ENCODE measurements at regions not wholly inside any gene's neighbourhood (a gene's known extent, or its start where the extent isn't known, plus 50 kb on each side); places are given as distances from the start of the nearest gene placed in this dataset.

- DNase-seq, result peak; percentile 35
These were observed 344.7 kb downstream of the BUD13 start for GRCh38 chr11:116427903-116428637.

GRCh38 chr11:116427337-116427902 lies 345.4 kb downstream of the BUD13 start:
- DNase-seq, result no peak

GRCh38 chr11:116426761-116427160 lies 346.0 kb downstream of the BUD13 start:
- DNase-seq, result no peak

- no peak for DNase-seq
These were observed 348.0 kb downstream of the BUD13 start for GRCh38 chr11:116424615-116425261.

- no peak for DNase-seq
These were observed 349.7 kb downstream of the BUD13 start for GRCh38 chr11:116422956-116423600.

- DNase-seq, result no peak
These were observed 350.2 kb downstream of the BUD13 start for GRCh38 chr11:116422556-116422955.

- no peak for DNase-seq
These were observed 351.1 kb downstream of the BUD13 start for GRCh38 chr11:116421529-116422185.

GRCh38 chr11:116420770-116421528 lies 351.8 kb downstream of the BUD13 start:
- no peak for DNase-seq

DNA sequence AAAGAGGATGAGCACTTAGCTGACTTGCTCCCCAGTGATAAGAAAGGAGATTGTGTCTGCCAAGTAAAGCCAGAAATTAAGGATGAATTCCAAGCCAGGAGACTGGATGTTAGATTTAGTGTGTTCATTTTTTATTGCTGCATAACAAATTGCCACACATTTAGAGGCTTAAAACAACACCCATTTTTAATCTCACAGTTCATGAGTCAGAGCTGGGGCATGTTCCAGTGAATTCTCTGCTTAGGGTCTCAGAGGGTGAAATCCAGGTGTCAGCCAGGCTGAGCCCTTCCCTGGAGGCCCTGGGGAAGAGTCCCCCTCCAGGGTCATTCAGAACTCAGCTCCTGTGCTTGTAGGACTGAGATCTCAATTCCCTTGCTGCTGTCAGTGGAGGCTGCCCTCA lies 352.8 kb downstream of the BUD13 start:
- DNase-seq, result no peak

DNA sequence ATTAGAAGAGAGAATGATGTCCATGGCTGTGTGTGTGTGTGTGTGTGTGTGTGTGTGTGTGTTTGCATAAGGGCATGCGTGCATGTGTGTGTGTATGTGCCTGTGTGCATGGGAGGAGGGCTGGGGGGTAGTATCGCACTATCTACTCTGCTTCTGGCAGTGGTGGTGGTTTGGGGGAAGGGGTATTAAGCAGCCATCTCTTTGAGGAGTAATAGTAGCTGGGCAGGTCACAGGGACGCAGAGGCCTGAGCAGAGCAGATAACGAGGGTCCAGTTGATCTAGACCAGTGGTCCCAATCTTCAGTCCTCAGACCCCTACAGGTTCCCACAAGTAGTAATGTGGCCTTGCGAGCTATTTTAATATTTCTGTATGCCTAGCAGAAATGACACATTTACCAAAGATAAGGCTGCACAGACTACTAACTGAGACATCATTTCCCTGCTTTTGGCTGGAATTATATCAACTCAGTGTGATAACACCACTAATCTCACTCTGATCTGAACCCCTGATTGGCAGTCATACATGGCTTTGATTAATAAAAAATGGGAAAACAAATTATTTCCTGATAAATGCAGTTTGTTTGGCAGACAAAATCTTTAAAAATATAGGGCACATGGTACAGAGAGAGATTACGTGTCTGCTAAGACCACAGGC lies 354.3 kb downstream of the BUD13 start:
- no peak for DNase-seq

DNA sequence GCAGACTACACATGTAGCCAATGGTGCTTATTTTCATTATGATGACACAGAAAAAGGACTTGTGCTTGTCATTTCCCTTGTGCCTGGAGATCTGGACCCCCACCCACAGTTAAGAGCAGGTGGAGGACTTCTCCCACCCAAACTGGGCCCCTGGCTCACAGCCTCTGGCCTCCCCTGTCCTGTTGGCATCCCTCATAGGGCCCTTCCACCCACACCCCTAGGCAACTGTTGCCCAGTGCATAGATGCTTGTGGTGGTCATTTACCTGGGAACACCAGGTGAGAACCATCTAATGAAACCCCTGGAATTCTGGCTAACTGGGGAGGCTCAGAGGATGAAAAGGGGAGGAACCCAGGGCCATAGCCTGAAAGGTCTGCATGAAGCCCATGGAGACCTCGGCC lies 355.9 kb downstream of the BUD13 start:
- DNase-seq, result no peak

DNA sequence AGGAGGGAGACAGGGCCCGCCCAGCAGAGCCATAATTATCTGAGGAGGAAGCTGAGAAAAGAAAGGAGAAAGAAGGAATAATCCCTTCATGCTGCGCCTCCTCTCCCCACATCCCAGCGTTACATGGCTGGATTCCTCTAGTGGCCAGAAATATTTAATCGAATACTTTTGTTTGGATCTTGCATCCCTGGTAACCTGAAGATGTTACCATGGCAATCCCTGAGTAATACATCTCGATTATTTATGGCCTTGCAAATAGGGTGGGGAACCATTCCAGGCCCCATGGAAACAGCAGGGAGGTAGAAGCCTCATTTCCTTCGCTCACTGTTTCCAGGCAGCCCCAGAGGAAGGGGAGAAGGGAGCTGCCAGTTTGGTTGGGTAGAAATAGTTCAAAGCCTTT lies 357.7 kb downstream of the BUD13 start:
- peak; percentile 78 for DNase-seq

DNA sequence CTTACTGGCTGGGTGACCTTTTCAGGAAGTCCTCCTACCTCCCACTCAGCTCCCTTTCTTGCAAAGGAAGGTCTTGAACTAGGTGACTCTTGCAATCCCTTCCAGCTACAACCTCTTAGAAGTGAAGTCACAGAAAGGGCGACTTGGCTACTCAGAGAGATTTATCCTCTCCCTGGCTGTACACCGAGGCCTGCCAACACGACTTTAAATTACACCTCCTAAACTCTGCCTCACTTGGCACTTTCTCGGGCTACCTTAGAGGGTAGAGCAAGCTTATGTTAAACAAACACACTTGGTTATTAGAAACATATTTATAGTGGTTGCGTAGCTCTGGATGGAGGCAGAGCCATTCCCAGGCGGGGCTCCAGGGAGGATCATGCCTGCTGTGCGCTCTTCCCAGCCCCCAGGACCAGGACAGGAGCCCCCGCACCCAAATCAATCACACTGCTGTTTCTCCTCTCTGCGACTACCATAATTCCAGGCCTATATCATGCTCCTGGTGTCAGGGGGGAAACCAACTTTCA lies 358.4 kb downstream of the BUD13 start:
- peak; percentile 43 for DNase-seq

DNA sequence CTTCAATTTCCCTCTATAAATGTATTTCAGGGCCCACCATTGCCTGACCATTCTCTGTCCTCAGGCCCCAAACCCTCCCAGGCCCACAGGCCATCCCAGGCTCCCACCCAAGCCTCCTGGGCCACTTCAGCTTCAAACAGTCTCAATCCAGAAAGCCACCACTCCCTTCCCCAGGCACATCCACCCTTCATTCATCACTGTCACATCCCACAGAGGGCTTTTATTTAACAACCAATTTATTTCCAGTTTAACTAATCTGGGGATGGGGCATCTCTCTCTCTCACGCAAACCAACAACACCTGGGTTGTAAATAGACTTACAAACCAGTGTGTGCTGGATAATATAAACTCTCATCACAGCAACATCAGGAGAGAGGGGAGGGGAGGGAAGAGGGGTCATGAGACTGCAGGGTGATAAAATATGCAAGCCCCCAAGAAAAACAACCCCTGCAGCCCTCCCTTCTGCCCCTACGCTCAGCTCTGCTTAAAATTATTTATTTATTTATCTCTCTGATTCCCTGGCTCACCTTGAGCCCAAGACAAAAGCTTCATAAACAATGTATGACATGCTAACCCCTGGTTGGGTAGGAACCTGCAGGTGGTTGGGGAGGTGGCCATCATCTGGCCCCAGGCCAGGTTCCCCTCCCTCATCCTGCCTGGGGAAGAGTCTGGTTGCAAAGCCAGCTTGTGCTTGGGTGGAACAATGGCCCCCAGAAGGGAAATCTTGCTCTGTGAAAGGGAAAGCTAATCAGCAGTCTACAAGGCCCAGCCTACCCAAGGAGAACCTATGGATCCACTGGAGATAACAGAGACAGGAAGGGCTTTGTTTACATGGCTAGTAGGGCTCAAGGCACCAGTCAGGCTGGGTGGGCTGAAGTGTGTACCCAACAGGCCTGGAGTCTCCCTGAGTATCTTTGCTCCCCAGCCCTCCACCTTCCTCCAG lies 359.2 kb downstream of the BUD13 start:
- no peak for DNase-seq

GRCh38 chr11:116412118-116412889 lies 360.5 kb downstream of the BUD13 start:
- DNase-seq, result no peak

DNA sequence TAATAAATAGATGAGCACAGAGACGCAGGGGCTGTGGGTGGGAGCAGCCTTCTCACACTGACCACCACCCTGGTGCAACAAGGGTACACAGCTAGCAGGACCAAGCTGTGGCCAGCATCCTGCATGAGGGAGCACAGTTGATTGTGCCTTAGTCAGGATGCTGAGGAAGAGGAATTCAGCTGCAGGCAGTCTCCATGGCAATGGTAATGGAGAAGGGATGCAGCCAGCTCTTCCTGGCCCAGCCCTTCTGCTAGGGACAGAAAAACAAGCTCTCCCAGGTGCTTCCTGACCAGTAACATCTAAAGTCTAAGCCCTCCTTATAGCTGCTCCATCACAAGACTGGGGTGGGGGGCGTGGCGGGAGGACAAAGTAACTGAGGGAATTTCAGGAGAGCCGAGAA lies 363.5 kb downstream of the BUD13 start:
- DNase-seq, result no peak

DNA sequence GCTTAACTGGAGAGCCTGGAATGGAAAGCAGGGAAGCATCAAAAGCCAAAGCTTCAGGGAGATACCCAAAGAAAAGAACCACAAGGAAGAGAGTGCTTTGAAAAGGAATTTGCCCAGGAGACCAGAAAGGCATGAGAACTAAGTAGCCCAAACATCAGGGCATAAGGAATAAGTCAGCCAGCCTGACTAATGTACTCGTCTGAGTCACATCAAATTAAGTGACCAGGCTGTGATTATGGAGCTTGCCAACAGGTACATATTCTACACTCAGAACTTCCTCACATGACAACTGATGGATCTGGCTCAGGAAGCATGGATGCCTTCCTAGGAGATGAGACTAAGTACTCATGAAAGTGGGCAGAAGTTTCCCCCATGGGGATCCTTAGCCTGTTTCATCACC lies 366.7 kb downstream of the BUD13 start:
- no peak for DNase-seq

DNA sequence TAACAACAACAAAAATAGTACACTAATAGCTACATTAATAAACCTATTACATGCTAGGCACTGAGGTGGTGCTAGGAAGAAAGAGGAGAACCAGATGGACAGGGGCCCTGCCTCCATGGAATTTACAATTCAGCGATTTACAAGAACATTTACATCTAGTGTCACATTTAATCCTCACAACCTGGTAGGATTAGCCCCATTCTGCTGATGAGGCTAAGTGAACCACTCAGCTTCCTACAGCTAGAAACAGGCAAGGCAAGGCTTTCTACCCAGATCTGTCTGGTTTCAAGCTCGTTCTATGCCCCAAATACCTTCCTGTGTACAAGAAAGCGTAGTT lies 368.4 kb downstream of the BUD13 start:
- no peak for DNase-seq

GRCh38 chr11:116403794-116404461 lies 368.9 kb downstream of the BUD13 start:
- no peak for DNase-seq

Data from right hindlimb (tissue), 1 donor.